SK-N-SH (cell line): ENCODE measurements at regions not wholly inside any gene's neighbourhood (a gene's known extent, or its start where the extent isn't known, plus 50 kb on each side); places are given as distances from the start of the nearest gene placed in this dataset.

Experiments
- CTCF ChIA-PET: fragments of 300-600, 350-600 bp; formaldehyde crosslinking; extraction: SDS; loops from one replicate; lab custom pipeline; 2021; lab: Yijun Ruan, JAX
- POLR2A ChIA-PET: fragments of 350-600 bp; sonication (Branson Sonifier 250); formaldehyde crosslinking; extraction: SDS; loops from one replicate; lab custom pipeline; 2020; ENCODE audit warnings: antibody characterized with exemption, inconsistent platforms; lab: Yijun Ruan, JAX
- DNase-seq: peaks from one replicate; pipeline ENCODE4 v3.0.0; 2012
- H2AFZ ChIP-seq: fragments of 200-600 bp; sonication (generic); 2 replicates; pipeline ENCODE4 v1.8.1; 2016; ENCODE audit warnings: antibody characterized with exemption, mild to moderate bottlenecking, low read depth
- H3F3A ChIP-seq: fragments of 200-600 bp; sonication (generic); replicated peaks from 2 replicates; pipeline ENCODE3; 2016; ENCODE audit warnings: antibody characterized with exemption, mild to moderate bottlenecking; ENCODE audit not compliant: insufficient read depth
- H3K27ac ChIP-seq, 2 experiments: fragments of 200-500 bp in 1 of 2; fragments of 200-600 bp in 1 of 2; sonication (Bioruptor generic) in 1 of 2; sonication (generic), shearing (Covaris generic) in 1 of 2; 2 replicates each; pipeline versions ENCODE4 v1.5.1 to v1.6.1; 2014 to 2016; ENCODE audit warnings: low read depth in 2 of 2, inconsistent platforms in 1 of 2, low read length in 1 of 2, mild to moderate bottlenecking in 1 of 2, mixed read lengths in 1 of 2
- H3K27me3 ChIP-seq: fragments of 200-600 bp; sonication (generic), shearing (Covaris generic); 2 replicates; pipeline ENCODE4 v1.6.1; 2016; ENCODE audit warnings: mixed run types; ENCODE audit not compliant: insufficient read depth
- H3K36me3 ChIP-seq, 2 experiments: fragments of 200-500 bp in 1 of 2; fragments of 200-600 bp in 1 of 2; sonication (Bioruptor generic) in 1 of 2; sonication (generic) in 1 of 2; replicated peaks in 1 of 2; 2 replicates each; pipeline versions ENCODE3 to v1.5.1; 2014 to 2016; ENCODE audit warnings: low read length in 1 of 2, mild to moderate bottlenecking in 1 of 2; ENCODE audit not compliant: insufficient read depth in 2 of 2, control insufficient read depth in 1 of 2
- H3K4me1 ChIP-seq, 2 experiments: fragments of 200-500 bp in 1 of 2; fragments of 200-600 bp in 1 of 2; sonication (Bioruptor generic) in 1 of 2; sonication (generic), shearing (Covaris generic) in 1 of 2; 2 replicates each; pipeline versions ENCODE4 v1.5.1 to v1.6.1; 2014 to 2016; ENCODE audit warnings: low read depth in 1 of 2, low read length in 1 of 2, mixed run types in 1 of 2; ENCODE audit not compliant: insufficient read depth in 2 of 2, control insufficient read depth in 1 of 2
- H3K4me2 ChIP-seq: fragments of 200-600 bp; sonication (generic), shearing (Covaris generic); 2 replicates; pipeline ENCODE4 v1.6.1; 2017; ENCODE audit warnings: mixed run types
- H3K4me3 ChIP-seq, 2 experiments: fragments of 200-500 bp in 1 of 2; fragments of 200-600 bp in 1 of 2; sonication (Bioruptor generic) in 1 of 2; sonication (generic), shearing (Covaris generic) in 1 of 2; 2 replicates each; pipeline versions ENCODE4 v1.5.1 to v1.8.1; 2014 to 2016; ENCODE audit warnings: low read depth in 2 of 2, inconsistent platforms in 1 of 2, low read length in 1 of 2, mild to moderate bottlenecking in 1 of 2, mixed read lengths in 1 of 2, moderate library complexity in 1 of 2
- H3K79me2 ChIP-seq: fragments of 200-600 bp; sonication (generic); 2 replicates; pipeline ENCODE4 v1.8.1; 2017; ENCODE audit warnings: mild to moderate bottlenecking; ENCODE audit not compliant: insufficient read depth
- H3K9ac ChIP-seq: fragments of 200-600 bp; sonication (generic); 2 replicates; pipeline ENCODE4 v1.6.1; 2017; ENCODE audit warnings: mixed run types
- H3K9me2 ChIP-seq: fragments of 200-600 bp; sonication (generic); 2 replicates; pipeline ENCODE4 v1.6.1; 2017; ENCODE audit warnings: mixed run types
- H3K9me3 ChIP-seq: fragments of 200-600 bp; sonication (generic); 2 replicates; pipeline ENCODE4 v1.6.1; 2017; ENCODE audit warnings: mixed run types, mild to moderate bottlenecking, moderate library complexity
- H4K20me1 ChIP-seq: fragments of 200-600 bp; sonication (generic); 2 replicates; pipeline ENCODE4 v1.6.1; 2017; ENCODE audit warnings: mild to moderate bottlenecking, mixed run types; ENCODE audit not compliant: insufficient read depth
- CHD2 ChIP-seq: fragments of 150-350 bp; IDR thresholded peaks from 2 replicates; pipeline ENCODE4 v1.6.1; 2018; ENCODE audit warnings: low read length; ENCODE audit not compliant: partially characterized antibody
- EP300 ChIP-seq, 2 experiments: IDR thresholded peaks; 2 replicates each; pipeline versions ENCODE4 v1.4.0 to v1.6.1; 2012; ENCODE audit warnings: borderline replicate concordance in 1 of 2, low read depth in 1 of 2, low read length in 1 of 2
- EZH2phosphoT487 ChIP-seq: fragments of 200-600 bp; sonication (generic); IDR thresholded peaks from 2 replicates; pipeline ENCODE4 v1.6.1; 2017; ENCODE audit warnings: low read depth, mixed run types, mild to moderate bottlenecking, antibody characterized with exemption, moderate library complexity, borderline replicate concordance
- FOXJ3 ChIP-seq: sonication (generic); formaldehyde crosslinking; IDR thresholded peaks from 2 replicates; pipeline ENCODE4 v1.5.1; 2020; ENCODE audit warnings: mild to moderate bottlenecking, missing genetic modification reagents
- FOXM1 ChIP-seq: IDR thresholded peaks from 2 replicates; pipeline ENCODE4 v1.4.0; 2012; ENCODE audit warnings: low read depth, mild to moderate bottlenecking
- GABPA ChIP-seq: IDR thresholded peaks from 2 replicates; pipeline ENCODE4 v1.4.0; 2012; ENCODE audit warnings: low read depth, mild to moderate bottlenecking
- GATA2 ChIP-seq: sonication (generic); formaldehyde crosslinking; IDR thresholded peaks from 2 replicates; pipeline ENCODE4 v1.5.0; 2020; ENCODE audit warnings: mild to moderate bottlenecking, missing genetic modification reagents
- JUND ChIP-seq: IDR thresholded peaks from 2 replicates; pipeline ENCODE4 v1.4.0; 2012
- MEF2A ChIP-seq: IDR thresholded peaks from 2 replicates; pipeline ENCODE4 v1.4.0; 2012; ENCODE audit warnings: low read depth, borderline replicate concordance
- MXI1 ChIP-seq: IDR thresholded peaks from 2 replicates; pipeline ENCODE4 v1.6.1; 2012; ENCODE audit warnings: mild to moderate bottlenecking, low read depth, low read length, improper control_type of control experiment
- NFIC ChIP-seq: IDR thresholded peaks from 2 replicates; pipeline ENCODE4 v1.4.0; 2012; ENCODE audit warnings: borderline replicate concordance
- NRF1 ChIP-seq: IDR thresholded peaks from 2 replicates; pipeline ENCODE4 v1.6.1; 2012; ENCODE audit warnings: low read depth, mild to moderate bottlenecking, low read length
- POLR2AphosphoS5 ChIP-seq: IDR thresholded peaks from 2 replicates; pipeline ENCODE4 v1.6.1; 2012; ENCODE audit warnings: low read depth, low read length
- RCOR1 ChIP-seq: fragments of 150-350 bp; IDR thresholded peaks from 2 replicates; pipeline ENCODE4 v1.6.1; 2017; ENCODE audit warnings: antibody characterized with exemption, low read length
- RXRA ChIP-seq: IDR thresholded peaks from 2 replicates; pipeline ENCODE4 v1.4.0; 2012; ENCODE audit warnings: low read depth, mild to moderate bottlenecking, borderline replicate concordance
- SIN3A ChIP-seq: IDR thresholded peaks from 2 replicates; pipeline ENCODE4 v1.6.1; 2012; ENCODE audit warnings: low read depth, mild to moderate bottlenecking, low read length, moderate library complexity, borderline replicate concordance
- TAF1 ChIP-seq: IDR thresholded peaks from 2 replicates; pipeline ENCODE4 v1.6.1; 2012; ENCODE audit warnings: low read depth, mild to moderate bottlenecking, low read length, moderate library complexity, borderline replicate concordance
- USF1 ChIP-seq: IDR thresholded peaks from 2 replicates; pipeline ENCODE4 v1.4.0; 2012; ENCODE audit warnings: low read depth, borderline replicate concordance
- USF2 ChIP-seq: fragments of 150-350 bp; IDR thresholded peaks from 2 replicates; pipeline ENCODE4 v1.6.1; 2017; ENCODE audit warnings: antibody characterized with exemption, low read length, low read depth, borderline replicate concordance
- YY1 ChIP-seq: IDR thresholded peaks from 2 replicates; pipeline ENCODE4 v1.4.0; 2012; ENCODE audit warnings: low read depth, mild to moderate bottlenecking
- WGBS: methylation state at CpG from one replicate; pipeline ENCODE4 v1.1.6; 2017; ENCODE audit warnings: low lambda C conversion rate; 5-methylcytosine and 5-hydroxymethylcytosine counted together
- TF ChIP-seq, protein P1 (sequence below): IDR thresholded peaks from 2 replicates; pipeline ENCODE4 v1.4.0; 2012; ENCODE audit warnings: low read depth, borderline replicate concordance
- TF ChIP-seq, protein P2 (sequence below): IDR thresholded peaks from 2 replicates; pipeline ENCODE4; 2012
- TF ChIP-seq, protein P3 (sequence below): fragments of 200-600 bp; sonication (generic); IDR thresholded peaks from 2 replicates; pipeline ENCODE4 v1.6.1; 2017; ENCODE audit warnings: antibody characterized with exemption, mild to moderate bottlenecking, moderate library complexity

- no peaks in the 10 kb centered on the region for H3K9me2 ChIP-seq
- no peak overlapping the region for H3K9ac ChIP-seq
- H3K79me2 ChIP-seq, result no peaks in the 10 kb centered on the region
- H2AFZ ChIP-seq, result no peak overlapping the region
- ChIA-PET CTCF (no interaction called here), POLR2A (no interaction called here)
- no peaks in the 10 kb centered on the region for H3K36me3 ChIP-seq
- H3F3A ChIP-seq, result no peaks in the 10 kb centered on the region
- H3K9me3 ChIP-seq, result no peaks in the 10 kb centered on the region
- no peaks in the 10 kb centered on the region for H3K27me3 ChIP-seq
- no peak for TF ChIP-seq TAF1
- TF ChIP-seq GATA2, result no peak
- no peak for TF ChIP-seq POLR2AphosphoS5
- no peak for TF ChIP-seq FOXM1
- TF ChIP-seq JUND, result no peak
- no peak for TF ChIP-seq SIN3A
- no peak for TF ChIP-seq MXI1
- TF ChIP-seq FOXJ3 (CRISPR knock-in tag), result no peak
- TF ChIP-seq NFIC, result no peak
- no peak overlapping the region for H3K4me3 ChIP-seq
- no peak overlapping the region for H3K27ac ChIP-seq
- H4K20me1 ChIP-seq, result no peaks in the 10 kb centered on the region
- no peak for DNase-seq
- 61% methylated on average over 12 of the region's 21 CpGs for WGBS
- no peak overlapping the region for H3K4me2 ChIP-seq
- no peaks in the 10 kb centered on the region for H3K4me1 ChIP-seq
Measured at GRCh38 chr1:4061521-4062031, 161.5 kb upstream of the C1orf174 start.

GRCh38 chr1:4062041-4062440, 162.0 kb upstream of the C1orf174 start:
- no peaks in the 10 kb centered on the region for H3K4me1 ChIP-seq
- H3K9ac ChIP-seq, result no peak overlapping the region
- TF ChIP-seq MXI1 (no peak), JUND (no peak), NFIC (no peak), EP300 (IDR thresholded peaks at IDR 0.05; ENCODE audit: borderline replicate concordance in 1 of 2, low read depth in 1 of 2, low read length in 1 of 2) (no peak), NRF1 (no peak), GABPA (no peak), YY1 (no peak), RXRA (no peak), CHD2 (no peak), USF1 (no peak), FOXJ3 (CRISPR knock-in tag) (no peak), USF2 (no peak), EZH2phosphoT487 (no peak), MEF2A (no peak), RCOR1 (no peak)
- TF ChIP-seq, protein P1, sequence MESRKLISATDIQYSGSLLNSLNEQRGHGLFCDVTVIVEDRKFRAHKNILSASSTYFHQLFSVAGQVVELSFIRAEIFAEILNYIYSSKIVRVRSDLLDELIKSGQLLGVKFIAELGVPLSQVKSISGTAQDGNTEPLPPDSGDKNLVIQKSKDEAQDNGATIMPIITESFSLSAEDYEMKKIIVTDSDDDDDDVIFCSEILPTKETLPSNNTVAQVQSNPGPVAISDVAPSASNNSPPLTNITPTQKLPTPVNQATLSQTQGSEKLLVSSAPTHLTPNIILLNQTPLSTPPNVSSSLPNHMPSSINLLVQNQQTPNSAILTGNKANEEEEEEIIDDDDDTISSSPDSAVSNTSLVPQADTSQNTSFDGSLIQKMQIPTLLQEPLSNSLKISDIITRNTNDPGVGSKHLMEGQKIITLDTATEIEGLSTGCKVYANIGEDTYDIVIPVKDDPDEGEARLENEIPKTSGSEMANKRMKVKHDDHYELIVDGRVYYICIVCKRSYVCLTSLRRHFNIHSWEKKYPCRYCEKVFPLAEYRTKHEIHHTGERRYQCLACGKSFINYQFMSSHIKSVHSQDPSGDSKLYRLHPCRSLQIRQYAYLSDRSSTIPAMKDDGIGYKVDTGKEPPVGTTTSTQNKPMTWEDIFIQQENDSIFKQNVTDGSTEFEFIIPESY, result no peak
- TF ChIP-seq, protein P2, sequence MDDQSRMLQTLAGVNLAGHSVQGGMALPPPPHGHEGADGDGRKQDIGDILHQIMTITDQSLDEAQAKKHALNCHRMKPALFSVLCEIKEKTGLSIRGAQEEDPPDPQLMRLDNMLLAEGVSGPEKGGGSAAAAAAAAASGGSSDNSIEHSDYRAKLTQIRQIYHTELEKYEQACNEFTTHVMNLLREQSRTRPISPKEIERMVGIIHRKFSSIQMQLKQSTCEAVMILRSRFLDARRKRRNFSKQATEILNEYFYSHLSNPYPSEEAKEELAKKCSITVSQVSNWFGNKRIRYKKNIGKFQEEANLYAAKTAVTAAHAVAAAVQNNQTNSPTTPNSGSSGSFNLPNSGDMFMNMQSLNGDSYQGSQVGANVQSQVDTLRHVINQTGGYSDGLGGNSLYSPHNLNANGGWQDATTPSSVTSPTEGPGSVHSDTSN, result no peak
- TF ChIP-seq, protein P3, sequence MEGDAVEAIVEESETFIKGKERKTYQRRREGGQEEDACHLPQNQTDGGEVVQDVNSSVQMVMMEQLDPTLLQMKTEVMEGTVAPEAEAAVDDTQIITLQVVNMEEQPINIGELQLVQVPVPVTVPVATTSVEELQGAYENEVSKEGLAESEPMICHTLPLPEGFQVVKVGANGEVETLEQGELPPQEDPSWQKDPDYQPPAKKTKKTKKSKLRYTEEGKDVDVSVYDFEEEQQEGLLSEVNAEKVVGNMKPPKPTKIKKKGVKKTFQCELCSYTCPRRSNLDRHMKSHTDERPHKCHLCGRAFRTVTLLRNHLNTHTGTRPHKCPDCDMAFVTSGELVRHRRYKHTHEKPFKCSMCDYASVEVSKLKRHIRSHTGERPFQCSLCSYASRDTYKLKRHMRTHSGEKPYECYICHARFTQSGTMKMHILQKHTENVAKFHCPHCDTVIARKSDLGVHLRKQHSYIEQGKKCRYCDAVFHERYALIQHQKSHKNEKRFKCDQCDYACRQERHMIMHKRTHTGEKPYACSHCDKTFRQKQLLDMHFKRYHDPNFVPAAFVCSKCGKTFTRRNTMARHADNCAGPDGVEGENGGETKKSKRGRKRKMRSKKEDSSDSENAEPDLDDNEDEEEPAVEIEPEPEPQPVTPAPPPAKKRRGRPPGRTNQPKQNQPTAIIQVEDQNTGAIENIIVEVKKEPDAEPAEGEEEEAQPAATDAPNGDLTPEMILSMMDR, result no peak
- H3K79me2 ChIP-seq, result no peaks in the 10 kb centered on the region
- no peak overlapping the region for H3K4me2 ChIP-seq
- H3K27me3 ChIP-seq, result no peaks in the 10 kb centered on the region
- no peaks in the 10 kb centered on the region for H4K20me1 ChIP-seq
- no peak overlapping the region for H2AFZ ChIP-seq
- H3K9me3 ChIP-seq, result no peaks in the 10 kb centered on the region
- H3K36me3 ChIP-seq, result no peaks in the 10 kb centered on the region
- no peaks in the 10 kb centered on the region for H3F3A ChIP-seq
- DNase-seq, result no peak
- ChIA-PET CTCF (no interaction called here), POLR2A (no interaction called here)
- 33% methylated on average over 1 of the region's 9 CpGs for WGBS
- no peaks in the 10 kb centered on the region for H3K9me2 ChIP-seq
- H3K27ac ChIP-seq, result no peak overlapping the region
- H3K4me3 ChIP-seq, result no peak overlapping the region
